Astrocyte (in vitro differentiated cells and primary cell): ENCODE measurements at regions not wholly inside any gene's neighbourhood (a gene's known extent, or its start where the extent isn't known, plus 50 kb on each side); places are given as distances from the start of the nearest gene placed in this dataset.
A peak's percentile ranks its signal among the peaks of the same experiment; 100 is the strongest.

ENCODE experiments used
- DNase-seq: peaks from one replicate; pipeline ENCODE4 v3.0.0-alpha.2; 2010; ENCODE audit warnings: low read depth
- FAIRE-seq: peaks from 2 replicates; lab custom pipeline; 2011; peaks lifted over from hg19 to GRCh38; lab: Jason Lieb, UNC
- H2AFZ ChIP-seq: 2 replicates; pipeline ENCODE4 v1.6.0; 2012; ENCODE audit warnings: low read depth, low read length, inconsistent platforms
- H3K27ac ChIP-seq: 2 replicates; pipeline ENCODE4 v1.5.1; 2011; ENCODE audit warnings: low read depth, low read length, inconsistent platforms
- H3K27me3 ChIP-seq: 2 replicates; pipeline ENCODE4 v1.6.0; 2011; ENCODE audit warnings: low read length, inconsistent platforms; ENCODE audit not compliant: insufficient read depth
- H3K36me3 ChIP-seq: 2 replicates; pipeline ENCODE4 v1.5.1; 2011; ENCODE audit warnings: low read length, inconsistent platforms; ENCODE audit not compliant: insufficient read depth
- H3K4me1 ChIP-seq: 2 replicates; pipeline ENCODE4 v1.5.1; 2011; ENCODE audit warnings: low read length, inconsistent platforms; ENCODE audit not compliant: insufficient read depth
- H3K4me2 ChIP-seq: 2 replicates; pipeline ENCODE4 v1.6.0; 2012; ENCODE audit warnings: low read length, inconsistent platforms
- H3K4me3 ChIP-seq: 2 replicates; pipeline ENCODE4 v1.5.1; 2011; ENCODE audit warnings: low read depth, mild to moderate bottlenecking, low read length, inconsistent platforms; ENCODE audit not compliant: insufficient read depth
- H3K79me2 ChIP-seq: 2 replicates; pipeline ENCODE4 v1.6.0; 2012; ENCODE audit warnings: mild to moderate bottlenecking, low read length, inconsistent platforms; ENCODE audit not compliant: insufficient read depth
- H3K9ac ChIP-seq: 2 replicates; pipeline ENCODE4 v1.6.0; 2012; ENCODE audit warnings: mild to moderate bottlenecking, low read length, inconsistent platforms
- H3K9me3 ChIP-seq: 2 replicates; pipeline ENCODE4 v1.5.1; 2012; ENCODE audit warnings: low read depth, mild to moderate bottlenecking, low read length, inconsistent platforms; ENCODE audit not compliant: insufficient read depth
- H4K20me1 ChIP-seq: 2 replicates; pipeline ENCODE4 v1.6.0; 2012; ENCODE audit warnings: low read length, inconsistent platforms; ENCODE audit not compliant: insufficient read depth
- H3K27ac Mint-ChIP-seq: one replicate; pipeline ENCODE4 v1.8.0; 2021; ENCODE audit warnings: mild to moderate bottlenecking, mixed read lengths; ENCODE audit not compliant: unreplicated experiment
- H3K27me3 Mint-ChIP-seq: one replicate; pipeline ENCODE4 v1.8.0; 2021; ENCODE audit warnings: low read depth, mixed read lengths; ENCODE audit not compliant: unreplicated experiment
- H3K36me3 Mint-ChIP-seq: one replicate; pipeline ENCODE4 v1.8.0; 2021; ENCODE audit warnings: low read depth, mixed read lengths; ENCODE audit not compliant: unreplicated experiment
- H3K4me1 Mint-ChIP-seq: one replicate; pipeline ENCODE4 v1.8.0; 2021; ENCODE audit warnings: low read depth, mixed read lengths; ENCODE audit not compliant: unreplicated experiment
- H3K4me3 Mint-ChIP-seq: one replicate; pipeline ENCODE4 v1.8.0; 2021; ENCODE audit warnings: mild to moderate bottlenecking, moderate library complexity, mixed read lengths; ENCODE audit not compliant: unreplicated experiment
- H3K9me3 Mint-ChIP-seq: one replicate; pipeline ENCODE4 v1.8.0; 2021; ENCODE audit warnings: mild to moderate bottlenecking, mixed read lengths; ENCODE audit not compliant: unreplicated experiment
- CTCF ChIP-seq: IDR thresholded peaks from 2 replicates; pipeline ENCODE4 v1.5.1; 2011; ENCODE audit warnings: low read depth, mild to moderate bottlenecking, inconsistent platforms, low read length, moderate library complexity; ENCODE audit not compliant: insufficient read depth
- EZH2 ChIP-seq: IDR thresholded peaks from 2 replicates; pipeline ENCODE4 v1.6.1; 2012; ENCODE audit warnings: mild to moderate bottlenecking, low read length, inconsistent platforms; ENCODE audit not compliant: insufficient read depth

- Histone ChIP-seq H3K79me2 (no peaks in the 10 kb centered on the region), H3K4me2 (no peak overlapping the region), H3K4me3 (no peak overlapping the region), H3K9ac (no peak overlapping the region), H3K4me1 (no peaks in the 10 kb centered on the region), H4K20me1 (no peaks in the 10 kb centered on the region), H3K27ac (no peak overlapping the region), H3K36me3 (no peaks in the 10 kb centered on the region), H3K27me3 (no peaks in the 10 kb centered on the region), H3K9me3 (no peaks in the 10 kb centered on the region), H2AFZ (no peak overlapping the region)
- TF ChIP-seq CTCF = no peak
- TF ChIP-seq EZH2 = no peak
- no peaks in the 10 kb centered on the region for H3K4me1 Mint-ChIP-seq
- H3K27ac Mint-ChIP-seq = no peak overlapping the region
- H3K4me3 Mint-ChIP-seq = no peak overlapping the region
- H3K9me3 Mint-ChIP-seq = peaks cover 3% of the 10 kb centered on the region
- no peaks in the 10 kb centered on the region for H3K27me3 Mint-ChIP-seq
- no peak for DNase-seq
- no peaks in the 10 kb centered on the region for H3K36me3 Mint-ChIP-seq
- no peak for FAIRE-seq
These were observed 1472.8 kb downstream of the AACS start for GRCh38 chr12:126537961-126538530.

GRCh38 chr12:126538888-126539287 lies 1473.7 kb downstream of the AACS start:
- no peak for DNase-seq
- H3K4me3 Mint-ChIP-seq = no peak overlapping the region
- FAIRE-seq = no peak
- no peak overlapping the region for H2AFZ ChIP-seq
- H3K79me2 ChIP-seq = no peaks in the 10 kb centered on the region
- no peak overlapping the region for H3K9ac ChIP-seq
- H3K36me3 ChIP-seq = no peaks in the 10 kb centered on the region
- H3K4me2 ChIP-seq = no peak overlapping the region
- no peaks in the 10 kb centered on the region for H3K9me3 ChIP-seq
- no peak overlapping the region for H3K27ac ChIP-seq
- no peak overlapping the region for H3K27ac Mint-ChIP-seq
- H3K4me3 ChIP-seq = no peak overlapping the region
- no peak for TF ChIP-seq EZH2
- no peak for TF ChIP-seq CTCF
- no peaks in the 10 kb centered on the region for H4K20me1 ChIP-seq
- no peaks in the 10 kb centered on the region for H3K27me3 ChIP-seq
- H3K36me3 Mint-ChIP-seq = no peaks in the 10 kb centered on the region
- H3K27me3 Mint-ChIP-seq = no peaks in the 10 kb centered on the region
- H3K9me3 Mint-ChIP-seq = peaks cover 3% of the 10 kb centered on the region
- H3K4me1 ChIP-seq = no peaks in the 10 kb centered on the region
- H3K4me1 Mint-ChIP-seq = no peaks in the 10 kb centered on the region

- Histone ChIP-seq H3K79me2 (no peaks in the 10 kb centered on the region), H3K27ac (no peak overlapping the region), H3K4me2 (no peak overlapping the region), H3K4me1 (no peaks in the 10 kb centered on the region), H2AFZ (no peak overlapping the region), H3K9me3 (no peaks in the 10 kb centered on the region), H4K20me1 (no peaks in the 10 kb centered on the region), H3K4me3 (no peak overlapping the region), H3K9ac (no peak overlapping the region), H3K27me3 (no peaks in the 10 kb centered on the region), H3K36me3 (no peaks in the 10 kb centered on the region)
- FAIRE-seq = no peak
- TF ChIP-seq CTCF (no peak), EZH2 (no peak)
- no peaks in the 10 kb centered on the region for H3K27me3 Mint-ChIP-seq
- H3K4me3 Mint-ChIP-seq = no peak overlapping the region
- DNase-seq = peak; percentile 23
- H3K4me1 Mint-ChIP-seq = no peaks in the 10 kb centered on the region
- peaks cover 3% of the 10 kb centered on the region for H3K9me3 Mint-ChIP-seq
- no peak overlapping the region for H3K27ac Mint-ChIP-seq
- no peaks in the 10 kb centered on the region for H3K36me3 Mint-ChIP-seq
These were observed 1480.2 kb downstream of the AACS start for GRCh38 chr12:126545411-126545810.
